ENCODE measurements at regions not wholly inside any gene's neighbourhood (a gene's known extent, or its start where the extent isn't known, plus 50 kb on each side); places are given as distances from the start of the nearest gene placed in this dataset.

DNA sequence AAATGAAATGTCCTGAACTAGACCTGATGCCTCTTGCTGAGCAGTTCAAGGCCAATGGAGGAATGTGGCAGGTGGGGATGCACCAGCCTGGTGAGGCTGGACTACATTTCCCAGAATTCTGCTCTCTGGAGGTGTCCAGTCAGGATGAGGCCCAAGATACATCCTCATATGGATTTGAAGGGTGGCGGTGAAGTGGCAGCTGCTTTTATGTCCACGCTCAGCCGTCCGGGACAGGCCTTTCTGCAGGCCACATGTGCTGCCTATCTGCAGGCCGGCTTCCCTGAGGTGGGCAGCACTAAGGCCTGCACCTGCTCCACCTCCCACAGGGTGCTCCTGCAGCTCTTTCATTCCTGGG is 230.2 kb downstream of the BCL11B start:
- no peak for DNase-seq

DNA sequence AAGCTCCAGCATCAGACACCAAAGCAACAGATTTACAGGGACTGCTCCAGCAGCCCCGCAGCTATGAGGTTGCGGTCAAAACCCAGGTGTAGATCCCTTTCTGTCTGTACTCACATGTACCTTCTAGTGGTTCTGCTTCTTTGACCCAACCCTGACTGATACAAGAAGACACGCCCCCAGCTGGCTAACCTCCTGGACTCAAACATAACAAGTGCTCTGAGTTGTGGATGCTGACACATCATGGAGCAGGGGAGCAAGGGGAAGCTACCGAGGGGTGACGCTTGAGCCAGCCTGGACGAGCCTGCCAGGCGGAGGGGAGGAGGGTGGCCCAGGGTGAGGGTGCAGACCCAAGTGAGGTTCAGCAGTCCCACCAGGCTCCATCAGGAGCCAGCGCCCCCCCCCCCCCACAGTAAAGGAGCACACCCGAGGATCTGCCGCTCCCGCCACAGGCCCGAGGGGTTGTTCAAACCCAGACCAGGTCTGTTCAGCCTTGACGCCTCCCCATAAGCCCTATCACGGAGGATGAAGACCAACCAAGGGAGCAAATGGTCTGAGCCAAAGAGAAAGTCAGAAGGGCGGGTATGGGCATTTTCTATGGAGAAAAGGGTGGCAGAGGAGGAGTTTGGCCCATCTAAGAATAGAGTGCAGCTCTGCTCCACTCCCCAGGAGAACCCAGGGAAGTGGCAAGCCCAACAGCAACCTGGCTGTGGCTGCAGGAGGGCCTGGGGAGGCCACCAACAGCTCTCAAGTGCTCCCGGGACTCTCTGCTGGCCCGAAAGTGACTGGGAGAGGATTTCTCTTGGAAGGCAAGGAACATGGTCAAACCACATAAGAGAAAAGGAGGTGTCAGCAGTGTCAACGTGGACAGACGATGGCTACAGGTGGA is 229.4 kb downstream of the BCL11B start:
- DNase-seq: no peak

- no peak for DNase-seq
These were observed 228.8 kb downstream of the BCL11B start for GRCh38 chr14:99043267-99043615.

GRCh38 chr14:99043756-99044155 is 228.2 kb downstream of the BCL11B start:
- DNase-seq: no peak

- DNase-seq: no peak
These were observed 224.5 kb downstream of the BCL11B start for GRCh38 chr14:99047441-99048031.

DNA sequence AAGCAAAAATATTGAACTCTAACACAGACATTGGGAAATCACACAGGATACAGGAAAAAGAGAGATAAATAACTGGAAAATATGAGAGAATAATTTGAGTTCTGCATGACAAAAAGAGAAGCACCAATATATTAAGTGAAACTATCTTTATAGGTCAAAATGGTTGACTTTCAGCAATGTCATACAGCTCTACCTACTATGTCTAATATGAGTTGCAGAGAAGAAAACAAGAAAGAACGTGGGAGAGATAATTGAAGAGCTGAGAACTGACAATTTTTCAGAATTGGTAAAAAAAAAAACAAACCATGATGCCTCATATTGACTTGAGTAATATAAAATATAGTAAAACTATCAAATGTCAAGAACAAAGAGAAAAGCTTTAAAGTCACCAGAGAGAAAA is 221.7 kb downstream of the BCL11B start:
- no peak for DNase-seq

GRCh38 chr14:99052467-99052866 is 219.5 kb downstream of the BCL11B start:
- DNase-seq: no peak

DNA sequence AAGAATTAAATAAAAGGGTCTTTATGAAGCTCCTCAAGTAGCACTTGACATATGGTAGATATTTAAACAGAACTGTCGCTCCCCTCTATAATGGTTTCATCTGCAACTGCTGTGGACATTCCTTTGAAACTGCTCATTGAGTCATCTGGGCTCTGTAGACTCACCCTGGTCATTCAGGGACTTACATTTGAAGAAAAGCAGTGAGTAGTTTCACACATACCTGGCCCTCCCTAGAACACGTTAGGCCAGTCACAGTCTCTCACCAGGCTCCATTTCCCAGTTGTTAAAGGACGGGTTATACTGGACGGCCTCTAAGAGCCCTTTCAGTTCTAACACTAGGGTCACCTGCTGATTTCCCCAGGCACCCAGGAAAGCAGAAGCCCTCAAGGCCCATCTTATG is 217.0 kb downstream of the BCL11B start:
- DNase-seq: no peak

GRCh38 chr14:99055816-99056215 is 216.2 kb downstream of the BCL11B start:
- no peak for DNase-seq

DNA sequence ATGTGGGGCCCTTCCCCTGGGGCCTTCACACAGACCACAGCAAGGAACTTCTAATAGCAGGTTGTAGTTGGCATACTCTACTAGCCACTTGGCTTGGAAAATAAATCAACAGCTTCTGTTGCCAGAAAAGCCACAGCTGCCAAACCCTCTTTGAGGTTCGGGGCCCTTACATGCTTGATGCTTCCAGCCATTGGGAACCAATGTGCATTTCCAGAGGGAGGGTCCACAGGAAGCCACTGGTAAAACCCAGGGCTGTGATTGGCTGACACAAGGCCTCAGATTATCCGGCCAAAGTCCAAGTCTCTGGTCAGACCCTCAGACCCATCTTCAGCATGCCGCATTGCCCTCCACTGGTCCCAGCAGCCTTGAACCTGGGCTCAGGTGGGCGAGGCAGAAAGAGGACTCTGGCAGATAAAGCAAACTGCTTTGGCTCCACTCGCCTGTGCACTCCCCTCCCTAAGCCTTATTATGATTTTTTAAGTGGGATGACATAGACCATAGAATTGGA is 214.4 kb downstream of the BCL11B start:
- no peak for DNase-seq

GRCh38 chr14:99058542-99058941 is 213.5 kb downstream of the BCL11B start:
- no peak for DNase-seq

DNA sequence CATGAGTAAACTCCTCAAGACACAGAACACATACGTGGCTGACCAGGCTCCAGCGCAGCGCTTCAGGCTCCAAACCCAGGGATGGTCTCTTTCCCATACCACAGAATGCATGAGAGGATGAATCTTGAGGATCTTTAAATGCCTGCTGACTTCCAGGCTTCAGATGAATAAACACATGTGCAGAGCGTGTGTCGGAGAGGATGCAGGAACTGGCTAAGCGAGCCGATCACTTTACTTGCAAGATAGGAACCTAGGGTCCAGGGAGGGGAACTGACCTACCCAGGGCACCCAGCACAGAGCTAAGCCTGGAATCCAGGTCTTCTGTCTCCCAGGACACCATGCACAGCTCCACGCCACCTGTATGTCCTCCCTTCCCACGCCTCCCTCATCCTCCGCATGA is 209.8 kb downstream of the BCL11B start:
- no peak for DNase-seq

DNA sequence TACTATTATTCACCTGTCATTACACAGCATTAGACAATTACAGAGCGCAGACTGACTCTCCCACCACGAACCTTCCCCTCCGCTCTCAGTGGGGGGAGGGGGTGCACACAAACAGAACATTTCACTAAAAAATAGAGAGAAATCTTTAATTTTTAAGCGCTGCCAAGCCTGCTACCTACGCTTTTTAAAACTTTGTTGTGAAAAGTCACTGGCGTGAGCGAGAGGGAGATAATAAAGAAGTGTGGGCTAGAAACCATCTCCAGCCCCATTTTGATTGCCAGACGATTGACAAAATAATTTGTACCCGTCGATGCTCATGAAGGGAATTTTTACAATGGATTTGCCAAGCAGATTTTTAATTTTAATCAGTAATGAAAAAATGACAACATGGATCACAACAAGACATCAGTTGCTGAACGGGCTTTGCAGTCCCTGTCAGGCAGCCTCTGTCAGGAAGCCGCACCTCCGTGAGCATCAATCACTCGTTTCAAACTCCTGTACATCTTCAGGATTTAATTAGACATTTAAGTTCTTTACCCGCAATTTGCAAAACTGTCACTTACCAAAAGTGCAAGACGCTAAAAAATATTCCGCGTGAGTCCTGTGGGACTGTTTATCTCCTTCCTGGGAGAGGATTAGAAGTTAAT is 209.1 kb downstream of the BCL11B start:
- no peak for DNase-seq

- DNase-seq: no peak
These were observed 208.3 kb downstream of the BCL11B start for GRCh38 chr14:99063620-99064225.

DNA sequence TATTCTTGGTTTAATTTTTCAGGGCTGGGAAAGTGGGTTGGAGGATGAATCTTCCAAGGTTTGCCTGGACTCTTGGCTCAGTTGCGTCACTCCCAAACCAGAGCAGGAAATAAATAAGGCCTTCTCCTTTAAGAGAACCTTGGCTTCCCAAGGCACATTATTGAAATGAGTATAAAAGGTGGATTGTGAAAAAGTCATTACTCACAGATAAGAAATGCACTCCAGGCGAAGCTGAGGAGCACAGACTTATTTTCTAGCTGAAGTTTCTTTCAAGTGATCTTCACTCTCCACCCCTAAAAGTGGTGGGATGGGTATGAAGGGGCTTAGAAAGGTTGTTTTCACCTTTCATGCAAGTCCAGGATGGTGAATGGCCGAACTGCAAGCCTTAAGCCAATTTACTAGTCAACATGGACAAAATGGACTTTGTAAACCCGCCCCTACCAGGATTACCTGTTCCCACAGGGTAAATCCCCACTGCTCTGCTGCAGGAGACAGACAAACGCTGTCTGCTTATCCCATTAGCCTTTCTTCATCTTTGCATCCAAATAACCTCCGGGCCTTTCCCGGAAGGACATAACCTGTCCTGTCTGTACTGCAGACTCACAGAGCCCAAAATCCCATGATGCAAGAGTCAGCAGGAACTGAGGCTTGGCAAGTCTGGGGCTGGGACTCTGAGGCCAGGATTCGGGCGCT is 207.6 kb downstream of the BCL11B start:
- no peak for DNase-seq

DNA sequence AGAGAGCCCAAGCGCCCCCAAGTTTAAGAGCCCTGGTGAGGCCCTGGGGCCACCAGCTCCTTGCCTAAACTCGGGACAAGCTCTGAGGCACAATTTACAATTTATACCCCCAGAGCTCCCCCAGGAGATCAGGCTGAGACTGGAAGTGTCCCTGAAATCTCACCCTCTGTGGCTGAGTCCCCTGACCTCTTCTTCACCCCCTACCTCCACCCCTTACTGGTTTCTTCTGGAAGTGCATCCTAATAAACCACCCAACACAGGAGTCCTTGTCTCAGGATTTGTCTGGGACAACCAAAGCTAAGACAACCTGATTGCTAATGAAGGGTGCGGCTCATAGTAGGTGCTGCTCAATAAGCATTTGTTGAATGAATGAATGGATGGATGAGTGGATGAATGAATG is 206.4 kb downstream of the BCL11B start:
- no peak for DNase-seq

- DNase-seq: no peak
These were observed 205.6 kb downstream of the BCL11B start for GRCh38 chr14:99066378-99066777.

DNA sequence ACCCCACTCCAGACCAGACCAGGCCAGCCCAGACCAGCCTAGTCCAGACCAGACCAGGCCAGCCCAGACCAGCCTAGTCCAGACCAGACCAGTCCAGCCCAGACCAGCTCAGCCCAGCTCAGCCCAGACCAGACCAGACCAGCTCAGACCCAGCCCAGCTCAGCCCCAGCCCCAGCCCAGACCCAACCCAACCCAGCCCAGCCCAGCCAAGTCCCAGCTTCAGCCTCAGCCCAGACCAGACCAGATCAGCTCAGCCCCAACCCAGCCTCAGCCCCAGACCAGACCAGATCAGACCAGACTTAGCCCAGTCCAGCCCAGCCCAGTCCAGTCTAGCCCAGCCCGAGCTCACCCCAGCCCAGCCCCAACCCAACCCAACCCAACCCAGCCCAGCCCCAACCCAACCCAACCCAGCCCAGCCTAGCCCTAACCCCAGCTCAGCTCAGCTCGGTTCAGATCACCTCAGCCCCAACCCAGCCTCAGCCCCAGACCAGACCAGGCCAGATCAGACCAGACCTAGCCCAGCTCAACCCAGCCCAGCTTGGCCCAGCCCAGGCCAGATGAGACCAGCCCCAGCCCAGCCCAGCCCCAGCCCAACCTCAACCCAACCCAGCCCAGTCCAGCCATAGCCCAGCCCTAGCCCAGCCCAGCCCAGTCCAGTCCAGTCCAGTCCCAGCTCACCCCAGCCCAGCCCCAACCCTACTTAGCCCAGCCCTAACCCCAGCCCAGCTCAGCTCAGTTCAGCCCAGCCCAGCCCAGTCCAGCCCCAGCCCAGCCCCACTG is 204.7 kb downstream of the BCL11B start:
- no peak for DNase-seq

- DNase-seq: no peak
These were observed 204.1 kb downstream of the BCL11B start for GRCh38 chr14:99067927-99068326.

DNA sequence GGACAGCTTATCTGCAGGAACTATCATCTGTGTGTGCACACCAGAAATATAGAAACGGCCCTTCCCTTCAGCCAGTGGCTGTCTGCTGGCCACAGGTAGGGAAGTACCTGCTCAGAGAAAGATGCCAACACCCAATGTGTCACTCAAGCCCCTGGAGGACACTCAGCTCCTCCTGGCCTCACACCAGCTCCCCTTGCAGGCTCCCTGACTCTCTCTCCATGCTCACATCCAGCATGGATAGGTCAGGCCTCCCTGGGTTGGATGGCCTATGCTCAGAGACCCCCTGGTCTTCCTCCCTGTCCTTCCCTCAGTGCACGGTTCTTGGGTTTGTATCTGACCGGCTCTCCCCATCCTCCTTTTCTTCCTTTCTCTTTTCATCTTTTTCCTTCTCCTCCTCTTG is 202.1 kb downstream of the BCL11B start:
- DNase-seq: no peak

GRCh38 chr14:99072433-99072832 is 199.6 kb downstream of the BCL11B start:
- DNase-seq: no peak

- DNase-seq: no peak
These were observed 199.0 kb downstream of the BCL11B start for GRCh38 chr14:99072956-99073355.
